Breast epithelium (tissue), 4 donors: ENCODE measurements at regions not wholly inside any gene's neighbourhood (a gene's known extent, or its start where the extent isn't known, plus 50 kb on each side); places are given as distances from the start of the nearest gene placed in this dataset.

ENCODE experiments used
- DNase-seq, 2 donors: peaks; one replicate each; pipeline ENCODE4 v3.0.0-alpha.2; 2019; ENCODE audit warnings: low spot score in 2 of 2
- H3K27ac ChIP-seq, 2 donors: fragments of 200-600 bp; sonication (generic) in 1 of 2; one replicate each; pipeline ENCODE4 v1.5.1; 2016 to 2019; ENCODE audit warnings: mild to moderate bottlenecking in 1 of 2
- H3K27me3 ChIP-seq, 2 donors: fragments of 200-600 bp; sonication (generic) in 1 of 2; one replicate each; pipeline versions ENCODE4 v1.5.1 to v1.6.0; 2017 to 2019; ENCODE audit warnings: control low read depth in 1 of 2, mild to moderate bottlenecking in 1 of 2
- H3K36me3 ChIP-seq: fragments of 200-600 bp; one replicate; pipeline ENCODE4 v1.5.1; 2019
- H3K4me1 ChIP-seq, 2 donors: fragments of 200-600 bp; sonication (generic); one replicate each; pipeline ENCODE4 v1.5.1; 2016 to 2019; ENCODE audit warnings: control low read depth in 1 of 2
- H3K4me3 ChIP-seq, 3 donors: fragments of 200-600 bp; sonication (generic); 1 replicate in 2 of 3; 2 replicates in 1 of 3; pipeline ENCODE4 v1.5.1; 2016 to 2019; ENCODE audit warnings: mild to moderate bottlenecking in 3 of 3, moderate library complexity in 2 of 3
- H3K9me3 ChIP-seq, 2 donors: fragments of 200-600 bp; sonication (generic) in 1 of 2; one replicate each; pipeline ENCODE4 v1.5.1; 2016 to 2019; ENCODE audit warnings: control low read depth in 1 of 2
- CTCF ChIP-seq, 3 donors: fragments of 450-650 bp; IDR thresholded peaks; one replicate each; pipeline ENCODE4 v1.5.1; 2016 to 2017; ENCODE audit warnings: antibody characterized with exemption in 3 of 3, mild to moderate bottlenecking in 3 of 3, moderate library complexity in 3 of 3
- POLR2A ChIP-seq: fragments of 450-650 bp; IDR thresholded peaks from one replicate; pipeline ENCODE4 v1.6.1; 2016; ENCODE audit warnings: antibody characterized with exemption, mild to moderate bottlenecking, moderate library complexity
- POLR2AphosphoS5 ChIP-seq, 3 donors: sonication (generic); formaldehyde crosslinking; IDR thresholded peaks; one replicate each; pipeline ENCODE4 v1.6.1; 2017; ENCODE audit warnings: antibody characterized with exemption in 3 of 3
- intact Hi-C: fragments of 100-400 bp; cut with DNase I; formaldehyde crosslinking; loops from one replicate; pipeline ENCODE4 v1.15.1; 2023; ENCODE audit warnings: low total_unique reads

GRCh38 chr4:71125137-71125536, 131.7 kb downstream of the DCK start:
- Histone ChIP-seq H3K4me3 (no peak overlapping the region), H3K4me1 (no peaks in the 10 kb centered on the region), H3K27ac (no peak overlapping the region), H3K9me3 (peaks cover 0 to 8% of the 10 kb centered on the region in 2 donors), H3K27me3 (no peaks in the 10 kb centered on the region), H3K36me3 (no peaks in the 10 kb centered on the region)
- TF ChIP-seq POLR2A, result no peak
- TF ChIP-seq CTCF (IDR thresholded peaks at IDR 0.05), result no peak
- TF ChIP-seq POLR2AphosphoS5 (IDR thresholded peaks at IDR 0.05), result no peak
- DNase-seq, result no peak
- intact Hi-C loops, result no loop called here

GRCh38 chr4:71126719-71127118, 133.3 kb downstream of the DCK start:
- intact Hi-C loops, result no loop called here
- Histone ChIP-seq H3K27me3 (no peaks in the 10 kb centered on the region), H3K4me3 (no peak overlapping the region), H3K9me3 (no peaks in the 10 kb centered on the region), H3K4me1 (no peaks in the 10 kb centered on the region), H3K36me3 (no peaks in the 10 kb centered on the region), H3K27ac (no peak overlapping the region)
- no peak for DNase-seq
- TF ChIP-seq CTCF (IDR thresholded peaks at IDR 0.05) (no peak), POLR2A (no peak), POLR2AphosphoS5 (IDR thresholded peaks at IDR 0.05) (no peak)

- no peak for DNase-seq
- intact Hi-C loops, result no loop called here
- Histone ChIP-seq H3K4me1 (no peaks in the 10 kb centered on the region), H3K36me3 (no peaks in the 10 kb centered on the region), H3K4me3 (no peak overlapping the region), H3K27me3 (no peaks in the 10 kb centered on the region), H3K27ac (no peak overlapping the region), H3K9me3 (no peaks in the 10 kb centered on the region)
- TF ChIP-seq POLR2A (no peak), CTCF (IDR thresholded peaks at IDR 0.05) (no peak), POLR2AphosphoS5 (IDR thresholded peaks at IDR 0.05) (no peak)
Measured at GRCh38 chr4:71130827-71131603, 137.6 kb downstream of the DCK start.

- Histone ChIP-seq H3K4me1 (no peaks in the 10 kb centered on the region), H3K4me3 (no peak overlapping the region), H3K27me3 (no peaks in the 10 kb centered on the region), H3K36me3 (no peaks in the 10 kb centered on the region), H3K9me3 (no peaks in the 10 kb centered on the region), H3K27ac (no peak overlapping the region)
- intact Hi-C loops, result no loop called here
- no peak for DNase-seq
- no peak for TF ChIP-seq POLR2AphosphoS5 (IDR thresholded peaks at IDR 0.05)
- TF ChIP-seq CTCF (IDR thresholded peaks at IDR 0.05), result no peak
- no peak for TF ChIP-seq POLR2A
Measured at GRCh38 chr4:71132486-71132885, 139.0 kb downstream of the DCK start.

GRCh38 chr4:71133491-71133890, 140.0 kb downstream of the DCK start:
- H3K36me3 ChIP-seq, result no peaks in the 10 kb centered on the region
- H3K9me3 ChIP-seq, result no peaks in the 10 kb centered on the region
- no peaks in the 10 kb centered on the region for H3K27me3 ChIP-seq
- intact Hi-C loops, result no loop called here
- no peak for TF ChIP-seq CTCF (IDR thresholded peaks at IDR 0.05)
- no peak for TF ChIP-seq POLR2AphosphoS5 (IDR thresholded peaks at IDR 0.05)
- H3K4me3 ChIP-seq, result no peak overlapping the region
- DNase-seq, result no peak
- no peaks in the 10 kb centered on the region for H3K4me1 ChIP-seq
- H3K27ac ChIP-seq, result no peak overlapping the region
